H9 (cell line): ENCODE measurements at regions not wholly inside any gene's neighbourhood (a gene's known extent, or its start where the extent isn't known, plus 50 kb on each side); places are given as distances from the start of the nearest gene placed in this dataset.

Experiments
- DNase-seq: peaks from one replicate; pipeline ENCODE4 v3.0.0-alpha.2; 2017
- H2AFZ ChIP-seq: one replicate; pipeline ENCODE4 v1.6.1; 2013; ENCODE audit warnings: mild to moderate bottlenecking, low read length, control low read depth, moderate library complexity
- H2AK5ac ChIP-seq: 2 replicates; pipeline ENCODE4 v1.6.1; 2013; ENCODE audit warnings: low read length, control low read depth, mixed read lengths; ENCODE audit not compliant: insufficient read length
- H2BK120ac ChIP-seq: one replicate; pipeline ENCODE4 v1.6.1; 2013; ENCODE audit warnings: low read depth, mild to moderate bottlenecking, low read length, control low read depth, inconsistent platforms; ENCODE audit not compliant: poor library complexity, severe bottlenecking
- H2BK12ac ChIP-seq: 2 replicates; pipeline ENCODE4 v1.6.1; 2013; ENCODE audit warnings: low read length, control low read depth, mixed read lengths, low read depth; ENCODE audit not compliant: insufficient read length
- H2BK15ac ChIP-seq: 2 replicates; pipeline ENCODE4 v1.6.1; 2013; ENCODE audit warnings: low read depth, low read length, control low read depth
- H2BK20ac ChIP-seq: one replicate; pipeline ENCODE4 v1.6.1; 2013; ENCODE audit warnings: low read depth, mild to moderate bottlenecking, low read length, control low read depth, inconsistent platforms; ENCODE audit not compliant: poor library complexity, severe bottlenecking
- H2BK5ac ChIP-seq: 2 replicates; pipeline ENCODE4 v1.6.1; 2013; ENCODE audit warnings: low read length, control low read depth, mixed read lengths; ENCODE audit not compliant: insufficient read length
- H3K14ac ChIP-seq: 2 replicates; pipeline ENCODE4 v1.6.1; 2013; ENCODE audit warnings: low read length, control low read depth; ENCODE audit not compliant: insufficient read depth
- H3K18ac ChIP-seq: 2 replicates; pipeline ENCODE4 v1.6.1; 2013; ENCODE audit warnings: low read depth, mild to moderate bottlenecking, mixed read lengths, low read length, control low read depth; ENCODE audit not compliant: insufficient read length
- H3K23ac ChIP-seq: 2 replicates; pipeline ENCODE4 v1.6.1; 2013; ENCODE audit warnings: low read length, control low read depth, mixed read lengths, low read depth; ENCODE audit not compliant: insufficient read length
- H3K23me2 ChIP-seq: 2 replicates; pipeline ENCODE4 v1.6.1; 2013; ENCODE audit warnings: low read depth, mild to moderate bottlenecking, mixed read lengths, low read length, control low read depth; ENCODE audit not compliant: insufficient read length, poor library complexity, severe bottlenecking
- H3K27ac ChIP-seq: 2 replicates; pipeline ENCODE4 v1.5.1; 2013; ENCODE audit warnings: low read length, control low read depth, mixed read lengths, low read depth; ENCODE audit not compliant: insufficient read length
- H3K27me3 ChIP-seq: 2 replicates; pipeline ENCODE4 v1.6.1; 2013; ENCODE audit warnings: low read length, control low read depth, inconsistent platforms; ENCODE audit not compliant: insufficient read depth
- H3K4ac ChIP-seq: 2 replicates; pipeline ENCODE4 v1.6.1; 2013; ENCODE audit warnings: low read depth, mild to moderate bottlenecking, control low read depth, inconsistent platforms, low read length, moderate library complexity
- H3K4me1 ChIP-seq: 2 replicates; pipeline ENCODE4 v1.6.1; 2013; ENCODE audit warnings: low read length, control low read depth, inconsistent platforms; ENCODE audit not compliant: insufficient read depth
- H3K4me2 ChIP-seq: 2 replicates; pipeline ENCODE4 v1.6.1; 2013; ENCODE audit warnings: low read length, control low read depth, mixed read lengths; ENCODE audit not compliant: insufficient read length, insufficient read depth
- H3K56ac ChIP-seq: 2 replicates; pipeline ENCODE4 v1.6.1; 2013; ENCODE audit warnings: low read depth, mild to moderate bottlenecking, mixed read lengths, low read length, control low read depth; ENCODE audit not compliant: insufficient read length
- H3K79me1 ChIP-seq: 2 replicates; pipeline ENCODE4 v1.6.1; 2013; ENCODE audit warnings: low read depth, mild to moderate bottlenecking, moderate library complexity, low read length, control low read depth, inconsistent platforms; ENCODE audit not compliant: insufficient read depth, poor library complexity, severe bottlenecking
- H3K79me2 ChIP-seq: 2 replicates; pipeline ENCODE4 v1.6.1; 2013; ENCODE audit warnings: low read length, control low read depth, inconsistent platforms; ENCODE audit not compliant: insufficient read depth
- H3K9ac ChIP-seq: 2 replicates; pipeline ENCODE4 v1.6.1; 2013; ENCODE audit warnings: low read length, control low read depth, mixed read lengths; ENCODE audit not compliant: insufficient read length; ENCODE audit errors: extremely low read depth
- H3K9me3 ChIP-seq: one replicate; pipeline ENCODE4 v1.6.1; 2013; ENCODE audit warnings: low read depth, low read length, inconsistent platforms; ENCODE audit not compliant: control insufficient read depth
- H3T11ph ChIP-seq: one replicate; pipeline ENCODE4 v1.6.1; 2013; ENCODE audit warnings: mild to moderate bottlenecking, low read length, control low read depth, inconsistent platforms
- H4K20me1 ChIP-seq: one replicate; pipeline ENCODE4 v1.6.1; 2013; ENCODE audit not compliant: control insufficient read depth, insufficient read length, insufficient read depth
- H4K5ac ChIP-seq: 2 replicates; pipeline ENCODE4 v1.6.1; 2013; ENCODE audit warnings: low read depth, mild to moderate bottlenecking, mixed read lengths, low read length, control low read depth; ENCODE audit not compliant: insufficient read length
- H4K8ac ChIP-seq: replicated peaks from 2 replicates; pipeline ENCODE4 v1.6.1; 2013; ENCODE audit warnings: low read length, control low read depth, mixed read lengths, low read depth; ENCODE audit not compliant: insufficient read length
- H4K91ac ChIP-seq: 2 replicates; pipeline ENCODE4 v1.6.1; 2013; ENCODE audit warnings: low read depth, mild to moderate bottlenecking, moderate library complexity, mixed read lengths, low read length, control low read depth; ENCODE audit not compliant: insufficient read length
- H3K27ac Mint-ChIP-seq, 3 experiments: 2 replicates in 2 of 3; 3 replicates in 1 of 3; pipeline ENCODE4 v1.8.0; 2020 to 2021; ENCODE audit warnings: mixed read lengths in 3 of 3, mild to moderate bottlenecking in 1 of 3, moderate library complexity in 1 of 3
- H3K27me3 Mint-ChIP-seq: 2 replicates; pipeline ENCODE4 v1.8.0; 2021; ENCODE audit warnings: low read depth, mild to moderate bottlenecking, moderate library complexity, mixed read lengths
- H3K36me3 Mint-ChIP-seq, 3 experiments: 2 replicates in 2 of 3; 3 replicates in 1 of 3; pipeline ENCODE4 v1.8.0; 2020 to 2021; ENCODE audit warnings: low read depth in 3 of 3, mixed read lengths in 3 of 3; ENCODE audit not compliant: insufficient read depth in 1 of 3
- H3K4me1 Mint-ChIP-seq, 2 experiments: 2 replicates each; pipeline ENCODE4 v1.8.0; 2020; ENCODE audit warnings: mixed read lengths in 2 of 2
- H3K4me3 Mint-ChIP-seq, 2 experiments: 2 replicates in 1 of 2; 3 replicates in 1 of 2; pipeline ENCODE4 v1.8.0; 2020 to 2021; ENCODE audit warnings: mild to moderate bottlenecking in 2 of 2, mixed read lengths in 2 of 2, moderate library complexity in 1 of 2
- H3K9me3 Mint-ChIP-seq, 2 experiments: 2 replicates in 1 of 2; 3 replicates in 1 of 2; pipeline ENCODE4 v1.8.0; 2020; ENCODE audit warnings: mild to moderate bottlenecking in 2 of 2, mixed read lengths in 2 of 2, moderate library complexity in 1 of 2
- CTCF ChIP-seq: fragments of 200-600 bp; sonication (generic); conservative IDR thresholded peaks from 3 replicates; pipeline ENCODE4 v1.8.0; 2021; ENCODE audit warnings: antibody characterized with exemption, mild to moderate bottlenecking

DNA sequence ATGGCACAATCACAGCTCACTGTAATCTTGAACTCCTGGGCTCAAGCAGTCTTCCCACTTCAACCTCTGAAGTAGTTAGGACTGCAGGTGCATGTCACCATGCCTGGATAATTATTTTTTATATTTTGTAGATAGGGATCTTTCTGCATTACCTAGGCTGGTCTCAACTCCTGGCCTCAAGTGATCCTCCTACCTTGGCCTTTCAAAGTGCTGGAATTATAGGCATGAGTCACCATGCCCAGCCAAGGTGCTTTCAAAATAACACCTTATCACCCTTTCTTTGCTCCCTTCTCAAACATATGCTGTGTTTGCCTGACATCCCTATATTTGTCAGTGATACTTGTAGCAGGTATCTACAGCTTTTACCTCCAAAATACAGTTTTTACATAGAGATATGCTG lies 242.0 kb upstream of the ARRDC4 start:
- H3K27me3 ChIP-seq, result no peaks in the 10 kb centered on the region
- H2BK20ac ChIP-seq, result no peak overlapping the region
- no peak for DNase-seq
- no peak overlapping the region for H3K4ac ChIP-seq
- H4K8ac ChIP-seq, result no peak overlapping the region
- H3K4me3 Mint-ChIP-seq, result no peak overlapping the region
- H2BK15ac ChIP-seq, result no peak overlapping the region
- no peak for TF ChIP-seq CTCF
- no peak overlapping the region for H2BK12ac ChIP-seq
- H3K18ac ChIP-seq, result no peak overlapping the region
- H3K9ac ChIP-seq, result no peak overlapping the region
- no peaks in the 10 kb centered on the region for H3K23me2 ChIP-seq
- H3T11ph ChIP-seq, result no peak overlapping the region
- H3K14ac ChIP-seq, result no peak overlapping the region
- no peaks in the 10 kb centered on the region for H3K27me3 Mint-ChIP-seq
- no peaks in the 10 kb centered on the region for H3K4me1 ChIP-seq
- no peak overlapping the region for H2AK5ac ChIP-seq
- H3K79me2 ChIP-seq, result no peaks in the 10 kb centered on the region
- no peak overlapping the region for H2AFZ ChIP-seq
- no peak overlapping the region for H2BK5ac ChIP-seq
- H3K79me1 ChIP-seq, result no peaks in the 10 kb centered on the region
- no peak overlapping the region for H3K27ac ChIP-seq
- no peaks in the 10 kb centered on the region for H3K4me1 Mint-ChIP-seq
- no peak overlapping the region for H2BK120ac ChIP-seq
- no peak overlapping the region for H3K56ac ChIP-seq
- H3K9me3 ChIP-seq, result no peaks in the 10 kb centered on the region
- H3K23ac ChIP-seq, result no peak overlapping the region
- H3K9me3 Mint-ChIP-seq, result peaks cover 4 to 8% of the 10 kb centered on the region in 2 experiments; a peak in 4 of 5 replicates
- no peaks in the 10 kb centered on the region for H4K20me1 ChIP-seq
- no peak overlapping the region for H3K4me2 ChIP-seq
- no peak overlapping the region for H4K91ac ChIP-seq
- H3K27ac Mint-ChIP-seq, result no peak overlapping the region
- peaks cover 0 to 5% (median 0%) of the 10 kb centered on the region in 3 experiments; a peak in 3 of 7 replicates for H3K36me3 Mint-ChIP-seq
- H4K5ac ChIP-seq, result no peak overlapping the region
